Thyroid gland (tissue), 4 donors: ENCODE measurements at regions not wholly inside any gene's neighbourhood (a gene's known extent, or its start where the extent isn't known, plus 50 kb on each side); places are given as distances from the start of the nearest gene placed in this dataset.

Experiments used
- CTCF ChIP-seq, 6 experiments: fragments of 200-600 bp in 3 of 6; fragments of 450-650 bp in 3 of 6; sonication (generic) in 3 of 6; IDR thresholded peaks; one replicate each; pipeline ENCODE4 v1.5.1; 2016 to 2019; ENCODE audit warnings: antibody characterized with exemption in 6 of 6, mild to moderate bottlenecking in 2 of 6, inconsistent platforms in 1 of 6, moderate library complexity in 1 of 6
- POLR2A ChIP-seq, 2 donors: fragments of 450-650 bp; IDR thresholded peaks; one replicate each; pipeline ENCODE4 v1.6.1; 2017; ENCODE audit warnings: antibody characterized with exemption in 2 of 2, mild to moderate bottlenecking in 2 of 2, moderate library complexity in 1 of 2

- TF ChIP-seq POLR2A (IDR thresholded peaks at IDR 0.05) (no peak), CTCF (IDR thresholded peaks at IDR 0.05) (no peak)
Observed at GRCh38 chr12:32952681-32953080, 56.1 kb upstream of the PKP2 start.
